Testis (tissue), 2 donors: ENCODE measurements at regions not wholly inside any gene's neighbourhood (a gene's known extent, or its start where the extent isn't known, plus 50 kb on each side); places are given as distances from the start of the nearest gene placed in this dataset.

Source experiments
- DNase-seq: peaks from one replicate; pipeline ENCODE4 v3.0.0-alpha.2; 2019
- H3K27ac ChIP-seq, 2 donors: fragments of 200-600 bp; sonication (generic); one replicate each; pipeline ENCODE4 v1.5.1; 2019
- H3K27me3 ChIP-seq: fragments of 200-600 bp; sonication (generic); one replicate; pipeline ENCODE4 v1.5.1; 2019
- H3K36me3 ChIP-seq: fragments of 200-600 bp; sonication (generic); one replicate; pipeline ENCODE4 v1.5.1; 2017; ENCODE audit warnings: low read depth; ENCODE audit errors: missing control alignments
- H3K4me1 ChIP-seq: fragments of 200-600 bp; sonication (generic); one replicate; pipeline ENCODE4 v1.5.1; 2019
- H3K4me3 ChIP-seq, 2 donors: fragments of 200-600 bp; sonication (generic); one replicate each; pipeline ENCODE4 v1.5.1; 2017 to 2019
- H3K9me3 ChIP-seq: fragments of 200-600 bp; sonication (generic); one replicate; pipeline ENCODE4 v1.5.1; 2017
- POLR2A ChIP-seq: fragments of 450-650 bp; IDR thresholded peaks from one replicate; pipeline ENCODE4 v1.6.1; 2017; ENCODE audit warnings: antibody characterized with exemption, mild to moderate bottlenecking, moderate library complexity
- WGBS, 2 donors: methylation state at CpG; one replicate each; pipeline ENCODE4 v1.1.5; 2018; 5-methylcytosine and 5-hydroxymethylcytosine counted together
- intact Hi-C: fragments of 100-400 bp; cut with DNase I; formaldehyde crosslinking; loops from one replicate; pipeline ENCODE4 v1.15.1; 2023; ENCODE audit warnings: low total_unique reads
- TF ChIP-seq, protein P1 (sequence below), 3 experiments: fragments of 450-650 bp in 2 of 3; fragments of 200-600 bp in 1 of 3; sonication (generic) in 1 of 3; IDR thresholded peaks; one replicate each; pipeline ENCODE4 v1.5.1; 2016 to 2019; ENCODE audit warnings: antibody characterized with exemption in 3 of 3, mild to moderate bottlenecking in 2 of 3, moderate library complexity in 1 of 3

DNA sequence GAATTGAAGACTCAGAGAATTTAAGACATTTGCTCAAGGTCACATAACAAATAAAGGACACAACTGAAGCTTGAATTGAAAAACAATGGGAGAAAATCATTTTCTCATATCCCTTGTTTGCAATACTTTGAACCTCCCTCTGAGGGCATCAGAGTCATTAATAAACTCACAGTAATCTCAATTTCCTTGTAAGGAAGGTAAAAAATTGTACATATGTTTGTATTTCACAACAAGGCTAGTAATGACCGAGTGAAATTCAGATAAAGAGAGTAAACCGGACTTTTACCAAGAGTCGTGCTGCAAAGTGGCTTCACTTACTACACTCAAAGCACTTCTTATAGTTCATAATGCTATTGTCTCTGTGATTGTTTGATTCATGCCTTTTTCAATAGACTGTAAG is 665.0 kb downstream of the NR2F1-AS1 start:
- Histone ChIP-seq H3K27me3 (no peaks in the 10 kb centered on the region), H3K36me3 (no peaks in the 10 kb centered on the region), H3K9me3 (no peaks in the 10 kb centered on the region), H3K4me3 (no peak overlapping the region), H3K27ac (no peak overlapping the region), H3K4me1 (no peaks in the 10 kb centered on the region)
- intact Hi-C loops: no loop called here
- DNase-seq: no peak
- 52 to 62% methylated on average over 3 of the region's 3 CpGs for WGBS, 2 donors
- TF ChIP-seq, protein P1, sequence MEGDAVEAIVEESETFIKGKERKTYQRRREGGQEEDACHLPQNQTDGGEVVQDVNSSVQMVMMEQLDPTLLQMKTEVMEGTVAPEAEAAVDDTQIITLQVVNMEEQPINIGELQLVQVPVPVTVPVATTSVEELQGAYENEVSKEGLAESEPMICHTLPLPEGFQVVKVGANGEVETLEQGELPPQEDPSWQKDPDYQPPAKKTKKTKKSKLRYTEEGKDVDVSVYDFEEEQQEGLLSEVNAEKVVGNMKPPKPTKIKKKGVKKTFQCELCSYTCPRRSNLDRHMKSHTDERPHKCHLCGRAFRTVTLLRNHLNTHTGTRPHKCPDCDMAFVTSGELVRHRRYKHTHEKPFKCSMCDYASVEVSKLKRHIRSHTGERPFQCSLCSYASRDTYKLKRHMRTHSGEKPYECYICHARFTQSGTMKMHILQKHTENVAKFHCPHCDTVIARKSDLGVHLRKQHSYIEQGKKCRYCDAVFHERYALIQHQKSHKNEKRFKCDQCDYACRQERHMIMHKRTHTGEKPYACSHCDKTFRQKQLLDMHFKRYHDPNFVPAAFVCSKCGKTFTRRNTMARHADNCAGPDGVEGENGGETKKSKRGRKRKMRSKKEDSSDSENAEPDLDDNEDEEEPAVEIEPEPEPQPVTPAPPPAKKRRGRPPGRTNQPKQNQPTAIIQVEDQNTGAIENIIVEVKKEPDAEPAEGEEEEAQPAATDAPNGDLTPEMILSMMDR (IDR thresholded peaks at IDR 0.05): no peak
- TF ChIP-seq POLR2A: no peak

DNA sequence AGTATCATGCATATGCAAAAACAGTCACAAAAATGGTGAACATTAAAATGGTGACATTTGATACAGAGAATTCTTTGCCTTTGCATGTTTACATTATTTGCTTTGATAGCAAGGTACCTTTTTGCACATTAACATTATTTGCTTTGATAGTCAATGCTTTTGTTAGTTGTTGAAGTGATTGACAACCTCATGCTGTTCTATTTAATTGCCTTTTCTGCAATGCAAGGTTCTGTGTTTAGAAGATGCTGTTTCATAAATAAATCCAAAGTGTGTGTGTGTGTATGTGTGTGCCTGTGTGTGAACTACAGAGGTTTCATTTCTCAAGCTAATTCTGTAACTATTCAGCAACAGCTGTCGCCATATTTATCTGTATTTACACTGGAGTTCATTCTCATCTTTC is 668.7 kb downstream of the NR2F1-AS1 start:
- H3K4me3 ChIP-seq: no peak overlapping the region
- H3K27ac ChIP-seq: no peak overlapping the region
- 81 to 87% methylated on average over 1 of the region's 1 CpG for WGBS, 2 donors
- no peaks in the 10 kb centered on the region for H3K27me3 ChIP-seq
- intact Hi-C loops: no loop called here
- DNase-seq: no peak
- no peak for TF ChIP-seq POLR2A
- TF ChIP-seq, protein P1 (IDR thresholded peaks at IDR 0.05): no peak
- no peaks in the 10 kb centered on the region for H3K4me1 ChIP-seq
- no peaks in the 10 kb centered on the region for H3K9me3 ChIP-seq
- no peaks in the 10 kb centered on the region for H3K36me3 ChIP-seq

DNA sequence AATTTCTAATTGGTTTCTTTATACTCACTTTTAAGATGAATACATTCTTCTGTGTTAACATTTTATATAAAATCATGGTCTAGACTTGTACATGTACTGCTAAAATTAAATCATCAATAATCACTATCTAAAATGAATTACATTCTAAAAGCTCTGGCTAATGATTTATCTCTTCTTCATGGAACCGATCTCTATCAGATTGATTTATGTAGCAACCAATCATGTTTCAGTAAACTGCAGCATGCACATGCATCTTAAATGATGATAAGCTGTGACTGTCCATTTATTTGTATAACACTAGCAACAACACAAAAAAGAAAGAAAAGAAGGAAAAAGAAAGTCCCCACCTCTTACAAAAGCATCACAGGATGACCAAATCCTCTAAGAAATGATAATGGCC is 669.2 kb downstream of the NR2F1-AS1 start:
- WGBS, 2 donors: 79 to 80% methylated on average over 1 of the region's 1 CpG
- no peaks in the 10 kb centered on the region for H3K4me1 ChIP-seq
- H3K4me3 ChIP-seq: no peak overlapping the region
- DNase-seq: no peak
- no peaks in the 10 kb centered on the region for H3K9me3 ChIP-seq
- H3K27me3 ChIP-seq: no peaks in the 10 kb centered on the region
- no peak for TF ChIP-seq POLR2A
- TF ChIP-seq, protein P1 (IDR thresholded peaks at IDR 0.05): no peak
- no peak overlapping the region for H3K27ac ChIP-seq
- intact Hi-C loops: no loop called here
- H3K36me3 ChIP-seq: no peaks in the 10 kb centered on the region

DNA sequence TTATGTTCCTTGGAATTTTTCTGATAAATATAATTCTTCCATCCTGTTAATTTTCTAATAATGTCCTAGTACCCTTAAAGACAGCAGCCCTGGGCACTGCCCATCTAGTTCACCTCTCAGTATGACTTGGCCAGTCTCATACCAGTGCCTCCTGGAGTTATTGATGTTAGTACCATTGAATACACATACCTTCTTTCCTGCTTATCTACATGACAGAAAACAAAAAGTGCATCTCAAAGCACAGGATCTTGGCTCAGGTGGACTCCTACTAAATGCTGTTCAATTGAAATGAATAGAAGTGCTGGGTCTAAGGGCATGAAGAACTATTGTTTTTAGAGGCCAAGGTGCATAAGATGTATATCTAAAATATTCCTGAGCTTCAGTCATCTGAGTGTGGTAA is 669.7 kb downstream of the NR2F1-AS1 start:
- TF ChIP-seq, protein P1 (IDR thresholded peaks at IDR 0.05): no peak
- TF ChIP-seq POLR2A: no peak
- intact Hi-C loops: no loop called here
- Histone ChIP-seq H3K4me3 (no peak overlapping the region), H3K36me3 (no peaks in the 10 kb centered on the region), H3K27me3 (no peaks in the 10 kb centered on the region), H3K9me3 (no peaks in the 10 kb centered on the region), H3K27ac (no peak overlapping the region), H3K4me1 (no peaks in the 10 kb centered on the region)
- DNase-seq: no peak

DNA sequence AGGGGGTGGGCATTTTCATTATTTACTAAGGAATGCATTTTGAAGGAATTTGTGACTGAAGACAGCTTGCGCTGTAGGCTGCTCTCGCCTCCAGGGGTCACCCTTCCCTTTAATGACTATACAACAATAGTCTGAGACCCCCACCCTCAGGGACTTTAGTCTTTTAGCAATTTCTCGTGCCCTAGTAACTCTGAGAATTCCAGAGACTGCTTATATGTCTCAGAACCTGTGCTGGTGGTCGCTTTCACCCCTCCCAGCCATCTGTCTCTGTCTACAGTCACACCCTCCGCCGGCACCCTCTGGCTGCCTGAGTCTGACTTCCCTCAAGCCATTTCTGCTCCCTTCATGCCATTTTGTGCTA is 671.4 kb downstream of the NR2F1-AS1 start:
- H3K4me3 ChIP-seq: no peak overlapping the region
- TF ChIP-seq, protein P1 (IDR thresholded peaks at IDR 0.05): no peak
- TF ChIP-seq POLR2A: no peak
- H3K27ac ChIP-seq: no peak overlapping the region
- H3K36me3 ChIP-seq: no peaks in the 10 kb centered on the region
- no peaks in the 10 kb centered on the region for H3K4me1 ChIP-seq
- H3K27me3 ChIP-seq: no peaks in the 10 kb centered on the region
- WGBS, 2 donors: 70 to 75% methylated on average over 6 of the region's 6 CpGs
- intact Hi-C loops: no loop called here
- no peaks in the 10 kb centered on the region for H3K9me3 ChIP-seq
- peak; percentile 17 for DNase-seq
